ENCODE measurements at regions not wholly inside any gene's neighbourhood (a gene's known extent, or its start where the extent isn't known, plus 50 kb on each side); places are given as distances from the start of the nearest gene placed in this dataset.

DNA sequence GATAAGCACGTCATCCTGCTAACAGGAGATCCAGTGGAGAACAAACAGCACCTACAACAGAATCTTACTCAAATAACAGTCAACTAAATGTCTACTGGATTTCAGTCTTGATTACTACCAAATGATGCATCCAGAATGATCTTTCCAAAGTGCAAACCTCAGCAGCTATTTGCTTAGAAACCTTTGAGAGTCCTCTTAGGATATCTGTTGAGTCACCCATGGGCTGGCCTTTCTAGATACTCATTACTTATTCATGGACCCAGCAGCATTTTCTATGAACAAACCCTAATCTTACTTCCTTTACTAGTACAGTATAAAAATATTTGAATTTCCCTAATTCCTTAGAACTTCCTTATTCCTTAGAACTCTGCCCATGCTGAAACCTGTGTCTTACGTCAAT lies 118.5 kb upstream of the PABPC4L start:
- WGBS, result 68% methylated on average over 2 of the region's 2 CpGs
- Histone ChIP-seq H3K36me3 (no peaks in the 10 kb centered on the region), H3K9me3 (no peaks in the 10 kb centered on the region), H3K4me1 (replicated peaks) (no peaks in the 10 kb centered on the region), H3K4me3 (no peak overlapping the region), H3K27ac (no peak overlapping the region), H3K27me3 (replicated peaks; ENCODE audit: insufficient read depth) (no peaks in the 10 kb centered on the region)
- no peak for TF ChIP-seq POLR2AphosphoS5 (IDR thresholded peaks at IDR 0.05)
- TF ChIP-seq POLR2A (IDR thresholded peaks at IDR 0.05), result no peak
- no peak for TF ChIP-seq CTCF (IDR thresholded peaks at IDR 0.05)
- DNase-seq (ENCODE audit: low spot score), result no peak
- intact Hi-C loops (cut with DNase I), result no loop called here

DNA sequence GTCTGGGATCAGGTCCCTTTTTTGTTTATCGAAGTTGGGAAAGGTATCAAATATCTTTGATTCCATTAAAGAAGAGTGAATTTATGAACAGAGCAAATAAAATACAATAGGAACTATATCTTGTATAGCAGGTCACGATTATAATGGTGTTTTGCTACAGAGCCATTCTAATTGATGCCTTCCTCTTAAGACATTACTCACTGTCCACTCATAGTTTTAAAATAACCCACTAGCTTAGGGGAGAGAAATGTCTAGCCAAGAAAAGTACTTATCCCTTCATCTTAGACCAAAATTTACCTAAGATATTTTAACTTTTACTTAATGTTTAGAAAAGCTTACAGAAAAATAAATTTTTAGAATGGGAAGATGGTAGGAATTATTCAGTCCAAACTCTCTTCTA lies 112.0 kb upstream of the PABPC4L start:
- DNase-seq (ENCODE audit: low spot score), result no peak
- no peak overlapping the region for H3K27ac ChIP-seq
- H3K4me3 ChIP-seq, result no peak overlapping the region
- H3K27me3 ChIP-seq (replicated peaks; ENCODE audit: insufficient read depth), result no peaks in the 10 kb centered on the region
- no peaks in the 10 kb centered on the region for H3K9me3 ChIP-seq
- WGBS, result 56% methylated on average over 2 of the region's 2 CpGs
- no peaks in the 10 kb centered on the region for H3K36me3 ChIP-seq
- no peaks in the 10 kb centered on the region for H3K4me1 ChIP-seq (replicated peaks)
- intact Hi-C loops (cut with DNase I), result no loop called here
- TF ChIP-seq POLR2AphosphoS5 (IDR thresholded peaks at IDR 0.05) (no peak), POLR2A (IDR thresholded peaks at IDR 0.05) (no peak), CTCF (IDR thresholded peaks at IDR 0.05) (no peak)

DNA sequence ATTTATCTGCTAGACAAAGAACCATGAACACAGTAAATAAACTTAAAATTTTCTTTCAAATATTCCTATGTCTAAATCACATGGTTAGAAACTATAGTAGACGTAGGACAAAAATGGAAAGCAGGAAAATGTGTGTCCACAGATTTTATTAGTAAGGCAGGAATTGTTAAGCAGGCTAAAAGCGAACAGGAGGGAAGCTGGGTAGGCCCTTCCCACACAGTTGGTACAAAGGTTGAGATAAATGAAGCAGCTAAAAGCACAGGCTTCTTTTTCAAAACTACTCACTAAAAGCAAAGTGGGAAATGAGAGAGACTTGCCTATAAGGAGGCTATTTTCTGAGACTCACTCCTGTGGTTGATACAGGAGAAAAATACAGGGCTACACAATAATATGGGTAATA lies 108.1 kb upstream of the PABPC4L start:
- Histone ChIP-seq H3K9me3 (no peaks in the 10 kb centered on the region), H3K36me3 (no peaks in the 10 kb centered on the region), H3K27ac (no peak overlapping the region), H3K27me3 (replicated peaks; ENCODE audit: insufficient read depth) (no peaks in the 10 kb centered on the region), H3K4me3 (no peak overlapping the region), H3K4me1 (replicated peaks) (no peaks in the 10 kb centered on the region)
- intact Hi-C loops (cut with DNase I), result no loop called here
- 83% methylated on average over 2 of the region's 2 CpGs for WGBS
- no peak for DNase-seq (ENCODE audit: low spot score)
- TF ChIP-seq CTCF (IDR thresholded peaks at IDR 0.05) (no peak), POLR2A (IDR thresholded peaks at IDR 0.05) (no peak), POLR2AphosphoS5 (IDR thresholded peaks at IDR 0.05) (no peak)

- intact Hi-C loops (cut with DNase I), result no loop called here
- TF ChIP-seq POLR2AphosphoS5 (IDR thresholded peaks at IDR 0.05) (no peak), CTCF (IDR thresholded peaks at IDR 0.05) (no peak), POLR2A (IDR thresholded peaks at IDR 0.05) (no peak)
- no peak for DNase-seq (ENCODE audit: low spot score)
Measured at GRCh38 chr4:134308910-134309309, 107.3 kb upstream of the PABPC4L start.

DNA sequence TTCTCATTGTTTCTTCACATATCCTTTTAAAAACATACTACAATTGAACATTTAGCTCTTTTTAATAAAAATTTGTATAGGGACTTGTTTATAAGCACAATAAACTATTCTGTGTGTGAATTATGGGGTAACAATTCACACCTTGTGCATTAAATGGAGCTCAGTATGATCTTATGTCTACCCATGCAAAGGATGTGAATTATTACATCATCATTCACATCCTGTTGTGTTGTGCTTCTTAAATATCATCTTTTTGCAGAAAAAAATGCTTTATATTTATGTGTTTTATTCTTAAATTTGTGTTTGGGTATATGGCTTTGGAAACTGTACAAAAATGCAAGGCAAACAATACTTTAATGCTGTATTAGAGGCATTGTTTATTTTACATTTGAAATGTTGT lies 96.7 kb upstream of the PABPC4L start:
- H3K4me3 ChIP-seq, result no peak overlapping the region
- no peak overlapping the region for H3K27ac ChIP-seq
- intact Hi-C loops (cut with DNase I), result no loop called here
- no peaks in the 10 kb centered on the region for H3K9me3 ChIP-seq
- no peak for DNase-seq (ENCODE audit: low spot score)
- no peaks in the 10 kb centered on the region for H3K36me3 ChIP-seq
- H3K4me1 ChIP-seq (replicated peaks), result no peaks in the 10 kb centered on the region
- no peak for TF ChIP-seq POLR2A (IDR thresholded peaks at IDR 0.05)
- no peak for TF ChIP-seq POLR2AphosphoS5 (IDR thresholded peaks at IDR 0.05)
- TF ChIP-seq CTCF (IDR thresholded peaks at IDR 0.05), result no peak
- no peaks in the 10 kb centered on the region for H3K27me3 ChIP-seq (replicated peaks; ENCODE audit: insufficient read depth)

More at GRCh38 chr4:134308910-134309309, 107.3 kb upstream of the PABPC4L start:
- Histone ChIP-seq H3K4me3 (no peak overlapping the region), H3K36me3 (no peaks in the 10 kb centered on the region), H3K4me1 (replicated peaks) (no peaks in the 10 kb centered on the region), H3K27ac (no peak overlapping the region), H3K27me3 (replicated peaks; ENCODE audit: insufficient read depth) (no peaks in the 10 kb centered on the region), H3K9me3 (no peaks in the 10 kb centered on the region)

All from prostate gland (tissue), 2 donors.